Cerebellar cortex (tissue), 1 donor: ENCODE measurements at regions not wholly inside any gene's neighbourhood (a gene's known extent, or its start where the extent isn't known, plus 50 kb on each side); places are given as distances from the start of the nearest gene placed in this dataset.
"Not testable (repeated sequence)": the region's sequence is repeated elsewhere in the genome, so short reads cannot be mapped to it uniquely, and the experiment has no call there.

Source experiments
- DNase-seq: peaks from one replicate; pipeline ENCODE4 v3.0.0-alpha.2; 2015; ENCODE audit warnings: low spot score

DNA sequence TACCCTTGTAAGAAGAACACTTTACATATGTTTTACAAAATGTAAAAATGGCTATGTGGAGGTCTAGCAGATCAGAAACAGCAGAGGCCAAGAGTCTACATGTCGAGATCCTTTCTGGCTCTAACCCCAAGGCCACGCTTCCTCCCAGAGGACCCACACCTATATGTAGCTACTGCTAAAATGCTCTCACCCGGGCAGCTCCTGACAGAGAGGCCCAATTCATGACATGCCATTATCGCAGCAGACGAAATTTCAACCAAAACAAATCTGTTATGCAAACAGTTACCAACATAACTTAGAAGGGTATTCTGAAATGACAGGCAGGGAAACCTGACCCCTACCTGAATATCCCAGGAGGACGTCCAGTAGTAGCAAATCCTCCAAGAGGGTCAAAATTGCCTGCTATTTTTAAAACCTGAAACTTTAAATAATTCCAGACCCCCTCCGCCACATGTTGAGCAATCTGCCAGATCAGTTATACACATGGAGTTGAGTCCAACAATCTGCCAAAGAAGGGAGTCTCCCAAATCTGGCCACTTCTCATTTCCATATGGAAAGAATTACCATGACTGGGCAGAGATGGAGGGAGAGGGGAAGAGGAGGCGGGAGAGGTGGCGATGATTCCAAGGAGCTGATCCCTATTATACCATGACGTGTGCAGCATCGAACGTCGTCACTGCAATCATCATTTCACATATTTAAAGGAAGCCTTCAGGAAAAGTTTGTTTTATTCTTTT lies 192.9 kb upstream of the TBL1X start:
- no peak for DNase-seq

DNA sequence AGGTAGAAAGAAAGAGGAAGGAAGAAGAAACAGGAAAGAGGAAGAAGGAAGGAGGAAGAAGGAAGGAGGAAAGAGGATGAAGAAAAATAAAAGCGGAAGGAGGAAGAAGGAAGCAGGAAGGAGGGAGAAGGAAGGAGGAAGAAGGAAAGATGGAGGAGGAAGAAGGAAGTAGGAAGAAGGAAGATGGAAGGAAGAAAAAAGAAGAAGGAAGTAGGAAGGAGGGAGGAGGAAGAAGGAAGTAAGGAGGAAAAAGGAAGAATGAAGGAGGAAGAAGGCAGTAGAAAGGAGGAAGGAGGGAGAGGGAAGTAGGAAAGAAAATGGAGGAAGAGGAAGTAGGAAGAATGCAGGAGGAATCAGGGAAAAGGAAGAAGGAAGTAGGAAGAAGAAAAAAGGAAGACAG lies 191.1 kb upstream of the TBL1X start:
- DNase-seq = no peak

DNA sequence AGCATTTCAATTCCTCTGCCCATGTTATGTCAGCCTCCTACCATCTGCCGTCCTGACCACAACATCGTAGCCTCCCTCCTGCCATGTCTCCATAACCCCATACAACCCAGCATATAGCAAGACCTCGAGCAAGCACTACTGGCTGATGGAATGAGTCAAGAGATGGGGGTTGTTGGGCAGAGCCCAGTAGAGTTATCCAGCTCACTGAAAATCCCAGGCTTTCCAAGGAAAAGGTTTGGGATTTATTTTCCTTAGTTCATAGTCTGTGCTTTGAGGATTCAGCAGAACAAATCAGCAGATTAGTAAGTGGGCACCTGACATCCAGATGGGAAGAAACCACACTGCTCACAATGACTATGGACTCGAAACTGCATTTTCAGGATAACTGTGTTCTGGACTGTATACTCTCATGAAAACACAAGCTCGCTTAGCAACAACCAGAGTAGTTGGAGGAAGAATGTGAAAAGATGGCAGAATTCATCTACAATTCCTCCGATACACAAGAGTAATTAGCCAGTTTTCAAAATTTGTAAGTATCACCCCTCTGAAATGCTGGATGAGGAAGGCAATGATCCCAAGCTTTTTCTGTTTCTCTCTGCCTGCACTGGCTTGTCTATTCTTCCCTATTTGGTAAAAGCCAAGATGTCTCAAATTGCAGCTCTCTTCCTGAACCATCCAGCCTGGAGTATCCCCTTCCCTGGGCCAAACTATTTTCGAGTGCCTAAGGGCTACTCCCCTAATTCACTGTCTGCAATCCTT lies 186.2 kb upstream of the TBL1X start:
- DNase-seq = no peak

GRCh38 chrX:9279234-9279544 lies 185.7 kb upstream of the TBL1X start:
- no peak for DNase-seq

- no peak for DNase-seq
These were observed 184.0 kb upstream of the TBL1X start for GRCh38 chrX:9280831-9281230.

- no peak for DNase-seq
These were observed 182.5 kb upstream of the TBL1X start for GRCh38 chrX:9282325-9282724.

GRCh38 chrX:9285342-9285771 lies 179.5 kb upstream of the TBL1X start:
- no peak for DNase-seq

- DNase-seq = no peak
These were observed 178.6 kb upstream of the TBL1X start for GRCh38 chrX:9286234-9286633.

GRCh38 chrX:9291629-9292028 lies 173.2 kb upstream of the TBL1X start:
- no peak for DNase-seq

GRCh38 chrX:9293051-9293496 lies 171.8 kb upstream of the TBL1X start:
- DNase-seq = no peak

DNA sequence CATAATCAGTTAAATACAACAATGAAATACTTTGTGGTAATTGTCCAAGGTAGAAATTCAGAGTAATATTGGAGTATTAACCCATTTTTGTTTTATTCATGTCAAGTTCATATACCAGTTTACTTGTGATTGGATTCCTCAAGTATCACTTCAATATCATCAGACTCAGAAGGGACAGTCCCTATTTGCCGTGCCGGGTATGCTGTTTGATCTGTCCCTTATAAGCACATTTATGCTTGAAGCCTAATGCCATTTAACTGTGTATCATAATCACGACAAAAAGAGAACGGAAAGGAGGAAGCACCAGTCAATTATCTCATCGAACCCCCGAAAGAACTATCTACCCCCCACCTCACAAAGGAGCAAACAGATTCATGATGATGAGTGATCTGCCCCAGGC lies 171.0 kb upstream of the TBL1X start:
- no peak for DNase-seq

DNA sequence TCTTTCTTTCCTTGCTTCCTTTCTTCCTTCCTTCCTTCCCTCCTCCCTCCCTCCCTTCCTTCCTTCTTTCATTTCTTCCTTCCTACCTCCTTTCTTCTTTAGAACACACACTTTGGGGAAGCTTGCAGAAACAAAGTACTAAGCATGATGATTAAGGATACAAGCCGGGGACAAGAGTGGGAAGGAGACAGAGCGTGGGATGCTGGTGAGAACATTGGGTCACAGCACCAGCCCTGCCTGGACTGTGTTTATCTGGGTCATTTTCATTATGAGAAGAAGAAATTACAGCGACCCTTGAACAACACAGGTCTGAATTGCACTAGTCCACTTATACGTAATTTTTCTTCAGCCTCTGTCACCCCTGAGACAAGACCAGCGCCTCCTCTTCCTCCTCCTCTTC lies 169.3 kb upstream of the TBL1X start:
- no peak for DNase-seq

DNA sequence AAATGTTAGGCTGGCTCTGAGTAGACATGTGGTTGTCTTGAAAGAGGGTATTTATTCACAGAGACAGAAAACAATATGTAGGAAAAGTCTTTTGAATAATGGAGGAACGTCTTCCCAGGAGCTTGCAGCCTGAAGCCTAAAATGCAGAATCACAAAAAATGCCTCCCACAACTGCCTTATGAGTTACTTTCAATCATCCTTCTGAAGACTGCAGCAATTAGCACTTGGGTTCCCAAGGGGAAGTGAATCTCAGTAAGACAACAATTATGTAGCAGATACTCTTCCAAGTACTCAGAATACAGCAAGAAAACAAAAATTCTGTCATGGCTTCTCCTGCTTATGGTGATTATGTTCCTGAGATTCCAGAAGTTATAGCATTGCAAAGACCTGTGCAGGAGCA lies 166.6 kb upstream of the TBL1X start:
- no peak for DNase-seq

DNA sequence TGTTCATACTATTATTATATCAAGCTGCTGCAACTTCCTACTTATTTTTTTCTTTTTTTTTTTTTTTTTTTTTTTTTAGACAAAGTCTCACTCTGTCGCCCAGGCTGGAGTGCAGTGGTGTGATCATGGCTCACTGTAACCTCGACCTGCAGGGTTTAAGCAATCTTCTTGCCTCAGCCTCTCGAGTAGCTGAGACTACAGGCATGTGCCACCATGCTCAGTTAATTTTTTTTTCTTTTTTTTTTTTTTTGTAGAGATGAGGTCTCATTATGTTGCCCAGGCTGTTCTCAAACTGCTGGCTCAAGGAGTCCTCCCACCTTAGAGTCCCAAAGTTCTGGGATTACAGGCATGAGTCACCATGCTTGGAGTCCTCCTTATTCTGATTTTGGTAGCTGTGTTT lies 165.2 kb upstream of the TBL1X start:
- not testable (repeated sequence) for DNase-seq

GRCh38 chrX:9301836-9302235 lies 163.0 kb upstream of the TBL1X start:
- DNase-seq = no peak

GRCh38 chrX:9302381-9302780 lies 162.5 kb upstream of the TBL1X start:
- no peak for DNase-seq

GRCh38 chrX:9308426-9308825 lies 156.4 kb upstream of the TBL1X start:
- no peak for DNase-seq

DNA sequence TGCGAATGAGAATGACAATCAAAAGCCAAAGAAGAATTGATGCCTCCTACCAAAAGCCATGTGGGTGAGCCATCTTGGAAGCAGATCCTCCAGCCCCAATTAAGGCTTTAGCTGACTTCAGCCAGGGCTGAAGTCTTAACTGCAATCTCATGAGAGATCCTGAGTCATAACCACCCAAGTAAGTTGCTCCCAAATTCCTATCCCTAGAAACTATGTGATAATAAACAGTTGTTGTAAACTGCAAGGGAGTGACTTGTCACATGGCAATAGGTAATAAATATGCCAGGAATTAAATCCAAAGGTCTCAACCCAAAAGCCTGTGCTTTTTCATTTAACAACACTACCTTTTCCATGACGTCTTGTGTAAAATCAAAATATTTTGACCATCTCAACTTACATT lies 154.2 kb upstream of the TBL1X start:
- DNase-seq = no peak

DNA sequence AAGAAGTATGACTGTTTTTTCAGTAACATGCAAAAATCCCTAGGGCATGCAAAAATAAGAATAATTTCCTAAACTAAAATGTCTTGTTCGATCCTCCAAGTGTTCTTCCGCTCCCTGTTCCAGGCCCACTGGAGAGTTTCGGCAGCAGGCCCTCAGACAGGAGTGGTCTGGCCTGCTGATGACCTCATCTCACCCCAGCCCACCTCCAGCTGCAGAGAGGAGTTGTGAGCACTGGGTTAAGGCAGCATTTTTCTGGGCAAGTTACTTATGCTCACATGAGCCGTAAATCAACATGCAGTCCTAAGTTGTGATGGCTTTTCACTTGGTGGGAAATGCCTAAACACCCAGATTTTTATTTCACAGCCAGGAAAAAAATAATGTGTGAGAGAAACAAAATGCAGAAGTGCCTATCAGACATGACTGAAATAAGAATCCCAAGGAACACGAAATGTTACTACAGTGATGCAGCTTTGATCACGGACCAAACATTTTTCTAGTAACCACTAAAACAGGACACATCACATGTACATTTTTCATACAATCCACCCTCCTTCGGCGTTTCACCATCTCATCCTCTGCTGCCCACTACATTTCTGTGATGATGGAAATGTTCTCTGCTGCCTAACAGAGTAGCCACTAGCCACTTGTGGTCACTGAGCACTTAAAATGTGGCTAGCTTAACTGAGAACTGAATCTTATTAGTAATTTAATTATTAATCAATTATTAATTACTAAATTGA lies 153.3 kb upstream of the TBL1X start:
- DNase-seq = no peak

GRCh38 chrX:9312922-9313867 lies 151.7 kb upstream of the TBL1X start:
- no peak for DNase-seq

DNA sequence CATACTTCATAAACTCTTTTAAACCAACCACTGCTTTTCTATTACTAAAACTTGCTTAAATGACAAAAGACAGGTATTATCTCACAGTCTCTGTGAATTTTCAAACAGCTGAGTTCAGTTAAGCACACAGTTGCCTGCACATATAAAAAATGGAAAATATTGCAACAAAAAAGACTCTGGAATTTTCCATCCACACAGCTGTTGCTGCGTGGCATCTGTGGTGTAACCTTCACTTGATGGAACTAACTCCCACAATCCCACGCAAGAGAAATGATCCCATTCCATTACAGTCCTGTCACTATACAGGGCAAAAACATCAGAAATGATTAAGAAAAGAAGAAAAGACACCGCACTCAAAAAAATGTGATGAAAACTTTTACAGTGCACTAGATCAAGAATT lies 149.8 kb upstream of the TBL1X start:
- no peak for DNase-seq

GRCh38 chrX:9316096-9316495 lies 148.8 kb upstream of the TBL1X start:
- no peak for DNase-seq
